HepG2 (cell line): ENCODE measurements at regions not wholly inside any gene's neighbourhood (a gene's known extent, or its start where the extent isn't known, plus 50 kb on each side); places are given as distances from the start of the nearest gene placed in this dataset.

ENCODE experiments used
- ATAC-seq: fragments of 200-7000 bp; cut with Tn5 transposase; 3 replicates; pipeline ENCODE4 v1.9.1; 2020; ENCODE audit warnings: mild to moderate bottlenecking, moderate library complexity
- BruUV-seq: library from RNA; stranded (reverse); fragments of 400-500 nt; replicated peaks from 2 replicates; lab custom pipeline; 2021; lab: Mats Ljungman, UMichigan
- CTCF ChIA-PET: fragments of 300-600 bp; formaldehyde crosslinking; extraction: SDS; loops from one replicate; lab custom pipeline; 2021; ENCODE audit warnings: low total read pairs, inconsistent platforms, low intra/inter-chr PET ratio; lab: Yijun Ruan, JAX
- POLR2A ChIA-PET: fragments of 350-600 bp; sonication (Branson Sonifier 250); formaldehyde crosslinking; loops from one replicate; lab custom pipeline; 2020; ENCODE audit warnings: antibody characterized with exemption, inconsistent platforms; lab: Yijun Ruan, JAX
- DNase-seq: peaks from one replicate; pipeline ENCODE4 v3.0.0-alpha.2; 2015; ENCODE audit warnings: low spot score
- FAIRE-seq: peaks from 3 replicates; lab custom pipeline; 2011; peaks lifted over from hg19 to GRCh38; lab: Jason Lieb, UNC
- H2AFZ ChIP-seq: one replicate; pipeline ENCODE4 v1.6.1; 2011; ENCODE audit warnings: low read length, inconsistent platforms
- H3K27ac ChIP-seq: fragments of 300-600 bp; 3 replicates; pipeline ENCODE4 v1.8.0; 2011; ENCODE audit warnings: mixed run types, mild to moderate bottlenecking, mixed read lengths, low read length, inconsistent platforms; ENCODE audit not compliant: insufficient read depth; ENCODE audit errors: extremely low read length
- H3K27me3 ChIP-seq, 2 experiments: fragments of 200-600 bp in 1 of 2; 2 replicates in 1 of 2; 3 replicates in 1 of 2; pipeline versions ENCODE4 v1.6.0 to v1.8.0; 2011; ENCODE audit warnings: low read length in 2 of 2, mild to moderate bottlenecking in 2 of 2, moderate library complexity in 2 of 2, inconsistent platforms in 1 of 2; ENCODE audit not compliant: insufficient read depth in 2 of 2, control insufficient read depth in 1 of 2
- H3K36me3 ChIP-seq, 2 experiments: fragments of 200-600 bp in 1 of 2; replicated peaks in 1 of 2; 2 replicates in 1 of 2; 3 replicates in 1 of 2; pipeline versions ENCODE4 v1.5.1 to v1.8.0; 2011; ENCODE audit warnings: low read length in 2 of 2, inconsistent platforms in 1 of 2; ENCODE audit not compliant: insufficient read depth in 2 of 2, control insufficient read depth in 1 of 2
- H3K4me1 ChIP-seq: 2 replicates; pipeline ENCODE4 v1.5.1; 2012; ENCODE audit warnings: low read length, inconsistent platforms; ENCODE audit not compliant: insufficient read depth
- H3K4me2 ChIP-seq: 2 replicates; pipeline ENCODE4 v1.6.0; 2011; ENCODE audit warnings: low read depth, low read length, inconsistent platforms
- H3K4me3 ChIP-seq, 3 experiments: fragments of 200-600 bp in 1 of 3; sonication (generic), shearing (Covaris generic) in 1 of 3; replicated peaks in 1 of 3; 2 replicates each; pipeline ENCODE4 v1.5.1; 2011 to 2016; ENCODE audit warnings: low read length in 3 of 3, inconsistent platforms in 2 of 3, low read depth in 2 of 3, mild to moderate bottlenecking in 2 of 3, control low read depth in 1 of 3, mixed read lengths in 1 of 3; ENCODE audit not compliant: insufficient read depth in 1 of 3
- H3K79me2 ChIP-seq: one replicate; pipeline ENCODE4 v1.6.1; 2011; ENCODE audit warnings: low read length, inconsistent platforms; ENCODE audit not compliant: insufficient read depth
- H3K9ac ChIP-seq: 2 replicates; pipeline ENCODE4 v1.6.0; 2011; ENCODE audit warnings: mild to moderate bottlenecking, low read depth, low read length, inconsistent platforms; ENCODE audit not compliant: insufficient read depth
- H3K9me3 ChIP-seq: 2 replicates; pipeline ENCODE4 v1.5.1; 2012; ENCODE audit warnings: mild to moderate bottlenecking, low read length
- H4K20me1 ChIP-seq: 2 replicates; pipeline ENCODE4 v1.6.0; 2011; ENCODE audit warnings: inconsistent platforms, mild to moderate bottlenecking, low read length, moderate library complexity; ENCODE audit not compliant: insufficient read depth
- EZH2 ChIP-seq: conservative IDR thresholded peaks from 2 replicates; pipeline ENCODE4 v1.6.1; 2012; ENCODE audit warnings: mild to moderate bottlenecking, low read depth, low read length, moderate library complexity
- GABPB1 ChIP-seq: IDR thresholded peaks from 2 replicates; pipeline ENCODE4 v1.6.1; 2016; ENCODE audit warnings: mild to moderate bottlenecking, missing genetic modification reagents, moderate library complexity, missing compliant biosample characterization
- ISL2 ChIP-seq: sonication (generic); formaldehyde crosslinking; IDR thresholded peaks from 2 replicates; pipeline ENCODE4 v1.5.0; 2020; ENCODE audit warnings: missing genetic modification reagents
- MEF2D ChIP-seq: sonication (generic); formaldehyde crosslinking; IDR thresholded peaks from 2 replicates; pipeline ENCODE4 v1.5.1; 2020; ENCODE audit warnings: mild to moderate bottlenecking, missing genetic modification reagents
- MZF1 ChIP-seq: sonication (generic); formaldehyde crosslinking; IDR thresholded peaks from 2 replicates; pipeline ENCODE4 v1.8.1; 2023; ENCODE audit warnings: mild to moderate bottlenecking, missing genetic modification reagents, borderline replicate concordance
- PHF5A ChIP-seq: IDR thresholded peaks from one replicate; pipeline ENCODE4 v1.6.1; 2018; ENCODE audit warnings: low read depth, missing genetic modification reagents; ENCODE audit not compliant: unreplicated experiment
- SRY ChIP-seq: sonication (generic); formaldehyde crosslinking; IDR thresholded peaks from 2 replicates; pipeline ENCODE4 v1.8.0; 2022; ENCODE audit warnings: mild to moderate bottlenecking, missing genetic modification reagents
- SSRP1 ChIP-seq: IDR thresholded peaks from 2 replicates; pipeline ENCODE4 v1.6.1; 2016; ENCODE audit warnings: control low read depth
- TAF15 ChIP-seq: fragments of 200-400 bp; formaldehyde crosslinking; IDR thresholded peaks from one replicate; pipeline ENCODE4 v1.6.1; 2018; ENCODE audit warnings: mild to moderate bottlenecking, low read depth, low read length; ENCODE audit not compliant: poor library complexity, severe bottlenecking
- ZNF180 ChIP-seq: sonication (generic); formaldehyde crosslinking; IDR thresholded peaks from 2 replicates; pipeline ENCODE4 v1.4.0; 2020; ENCODE audit warnings: low read depth, missing genetic modification reagents, borderline replicate concordance
- ZNF329 ChIP-seq: sonication (generic); formaldehyde crosslinking; IDR thresholded peaks from 2 replicates; pipeline ENCODE4 v1.9.0; 2021; ENCODE audit warnings: low read depth, mild to moderate bottlenecking, missing genetic modification reagents
- ZNF598 ChIP-seq: sonication (generic); formaldehyde crosslinking; IDR thresholded peaks from 2 replicates; pipeline ENCODE4 v1.5.1; 2020; ENCODE audit warnings: mild to moderate bottlenecking, missing genetic modification reagents, borderline replicate concordance
- ZNF737 ChIP-seq: sonication (generic); formaldehyde crosslinking; IDR thresholded peaks from 2 replicates; pipeline ENCODE4 v1.5.0; 2020; ENCODE audit warnings: missing genetic modification reagents, mild to moderate bottlenecking, borderline replicate concordance
- ZSCAN20 ChIP-seq: sonication (generic); formaldehyde crosslinking; IDR thresholded peaks from 2 replicates; pipeline ENCODE4 v1.4.0; 2020; ENCODE audit warnings: missing genetic modification reagents, mild to moderate bottlenecking, borderline replicate concordance
- WGBS: methylation state at CpG from one replicate; pipeline ENCODE4 v1.1.6; 2017; ENCODE audit warnings: low lambda C conversion rate; 5-methylcytosine and 5-hydroxymethylcytosine counted together
- in situ Hi-C: cut with HindIII; loops from 2 replicates; pipeline ENCODE4 v1.10.0; 2017; ENCODE audit warnings: low pct_unique_long_range_greater_than_20kb; ENCODE audit not compliant: extremely low pct_ligation_motif_present
- intact Hi-C: fragments of 100-400 bp; cut with micrococcal nuclease; formaldehyde crosslinking; loops from one replicate; pipeline ENCODE4 v1.10.0; 2022; ENCODE audit not compliant: unreplicated experiment
- TF ChIP-seq, protein P1 (sequence below): sonication (generic); formaldehyde crosslinking; IDR thresholded peaks from 2 replicates; pipeline ENCODE4 v1.5.0; 2020; ENCODE audit warnings: mild to moderate bottlenecking, missing genetic modification reagents, borderline replicate concordance
- TF ChIP-seq, protein P2 (sequence below): sonication (generic); formaldehyde crosslinking; conservative IDR thresholded peaks from 2 replicates; pipeline ENCODE4 v1.4.0; 2020; ENCODE audit warnings: mild to moderate bottlenecking, missing genetic modification reagents, moderate library complexity
- TF ChIP-seq, protein P3 (sequence below): IDR thresholded peaks from 2 replicates; pipeline ENCODE4 v1.6.1; 2012; ENCODE audit warnings: low read length, improper control_type of control experiment

DNA sequence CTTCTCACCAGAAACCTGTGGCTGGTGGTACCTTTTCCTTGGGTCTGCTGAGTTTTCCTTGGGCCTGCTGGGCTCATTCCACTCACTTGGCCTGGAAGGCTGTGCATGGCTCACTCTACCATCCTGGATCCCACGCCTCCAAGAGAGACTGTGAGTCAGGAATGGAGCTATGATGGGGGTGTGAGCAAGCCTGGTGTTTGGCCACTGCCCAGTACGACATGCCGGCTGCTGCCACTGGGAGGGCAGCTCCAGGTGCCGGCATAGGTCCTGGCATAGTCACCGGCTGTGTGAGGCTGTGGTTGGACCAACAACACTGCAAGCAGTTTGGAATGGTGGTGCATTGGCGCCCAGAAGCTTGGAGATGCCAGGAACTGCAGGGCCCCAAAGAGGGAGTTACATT is 721.7 kb downstream of the PCDH18 start (continued):
- TF ChIP-seq, protein P1, sequence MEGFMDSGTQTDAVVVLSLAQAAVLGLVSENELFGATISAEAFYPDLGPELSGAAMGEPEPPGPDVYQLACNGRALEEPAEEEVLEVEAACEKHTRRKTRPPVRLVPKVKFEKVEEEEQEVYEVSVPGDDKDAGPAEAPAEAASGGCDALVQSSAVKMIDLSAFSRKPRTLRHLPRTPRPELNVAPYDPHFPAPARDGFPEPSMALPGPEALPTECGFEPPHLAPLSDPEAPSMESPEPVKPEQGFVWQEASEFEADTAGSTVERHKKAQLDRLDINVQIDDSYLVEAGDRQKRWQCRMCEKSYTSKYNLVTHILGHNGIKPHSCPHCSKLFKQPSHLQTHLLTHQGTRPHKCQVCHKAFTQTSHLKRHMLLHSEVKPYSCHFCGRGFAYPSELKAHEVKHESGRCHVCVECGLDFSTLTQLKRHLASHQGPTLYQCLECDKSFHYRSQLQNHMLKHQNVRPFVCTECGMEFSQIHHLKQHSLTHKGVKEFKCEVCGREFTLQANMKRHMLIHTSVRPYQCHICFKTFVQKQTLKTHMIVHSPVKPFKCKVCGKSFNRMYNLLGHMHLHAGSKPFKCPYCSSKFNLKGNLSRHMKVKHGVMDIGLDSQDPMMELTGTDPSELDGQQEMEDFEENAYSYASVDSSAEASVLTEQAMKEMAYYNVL (CRISPR knock-in tag): no peak
- TF ChIP-seq EZH2 (no peak), ZNF329 (no peak), GABPB1 (CRISPR knock-in tag) (no peak), TAF15 (no peak), ZNF180 (no peak)
- TF ChIP-seq, protein P2, sequence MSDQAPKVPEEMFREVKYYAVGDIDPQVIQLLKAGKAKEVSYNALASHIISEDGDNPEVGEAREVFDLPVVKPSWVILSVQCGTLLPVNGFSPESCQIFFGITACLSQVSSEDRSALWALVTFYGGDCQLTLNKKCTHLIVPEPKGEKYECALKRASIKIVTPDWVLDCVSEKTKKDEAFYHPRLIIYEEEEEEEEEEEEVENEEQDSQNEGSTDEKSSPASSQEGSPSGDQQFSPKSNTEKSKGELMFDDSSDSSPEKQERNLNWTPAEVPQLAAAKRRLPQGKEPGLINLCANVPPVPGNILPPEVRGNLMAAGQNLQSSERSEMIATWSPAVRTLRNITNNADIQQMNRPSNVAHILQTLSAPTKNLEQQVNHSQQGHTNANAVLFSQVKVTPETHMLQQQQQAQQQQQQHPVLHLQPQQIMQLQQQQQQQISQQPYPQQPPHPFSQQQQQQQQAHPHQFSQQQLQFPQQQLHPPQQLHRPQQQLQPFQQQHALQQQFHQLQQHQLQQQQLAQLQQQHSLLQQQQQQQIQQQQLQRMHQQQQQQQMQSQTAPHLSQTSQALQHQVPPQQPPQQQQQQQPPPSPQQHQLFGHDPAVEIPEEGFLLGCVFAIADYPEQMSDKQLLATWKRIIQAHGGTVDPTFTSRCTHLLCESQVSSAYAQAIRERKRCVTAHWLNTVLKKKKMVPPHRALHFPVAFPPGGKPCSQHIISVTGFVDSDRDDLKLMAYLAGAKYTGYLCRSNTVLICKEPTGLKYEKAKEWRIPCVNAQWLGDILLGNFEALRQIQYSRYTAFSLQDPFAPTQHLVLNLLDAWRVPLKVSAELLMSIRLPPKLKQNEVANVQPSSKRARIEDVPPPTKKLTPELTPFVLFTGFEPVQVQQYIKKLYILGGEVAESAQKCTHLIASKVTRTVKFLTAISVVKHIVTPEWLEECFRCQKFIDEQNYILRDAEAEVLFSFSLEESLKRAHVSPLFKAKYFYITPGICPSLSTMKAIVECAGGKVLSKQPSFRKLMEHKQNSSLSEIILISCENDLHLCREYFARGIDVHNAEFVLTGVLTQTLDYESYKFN: no peak

DNA sequence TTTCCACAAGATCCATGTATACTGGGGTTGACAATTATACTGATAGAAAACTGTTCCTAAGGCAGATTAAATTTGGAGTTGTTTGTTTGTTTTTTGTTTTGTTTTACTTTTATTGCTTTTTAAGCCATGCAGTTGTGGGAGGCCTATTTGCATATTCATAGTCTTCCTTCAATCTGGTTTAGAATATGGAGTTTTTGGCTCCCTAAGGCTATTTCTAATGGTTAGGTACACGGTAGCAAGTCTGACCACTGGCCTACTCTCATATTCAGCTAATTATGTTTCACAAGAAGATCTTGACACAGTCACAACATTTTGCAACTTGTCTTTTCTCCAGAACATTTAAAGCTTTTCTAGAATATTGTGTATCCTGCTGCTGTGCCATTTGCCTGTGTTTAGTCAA is 725.5 kb downstream of the PCDH18 start:
- ATAC-seq (no peak), DNase-seq (no peak), FAIRE-seq (no peak)
- no peaks in the 10 kb centered on the region for H3K36me3 ChIP-seq
- no peak overlapping the region for H2AFZ ChIP-seq
- CTCF ChIA-PET: no interaction called here
- no peaks in the 10 kb centered on the region for H3K4me1 ChIP-seq
- H4K20me1 ChIP-seq: no peaks in the 10 kb centered on the region
- intact Hi-C loops (no loop called here), in situ Hi-C loops (no loop called here)
- no peak overlapping the region for H3K4me3 ChIP-seq
- no TSS peak for BruUV-seq
- no peak overlapping the region for H3K27ac ChIP-seq
- H3K79me2 ChIP-seq: no peaks in the 10 kb centered on the region
- POLR2A ChIA-PET: no interaction called here
- H3K4me2 ChIP-seq: no peak overlapping the region
- H3K27me3 ChIP-seq: no peaks in the 10 kb centered on the region
- no peak overlapping the region for H3K9ac ChIP-seq
- H3K9me3 ChIP-seq: no peaks in the 10 kb centered on the region
- 29% methylated on average over 1 of the region's 1 CpG for WGBS
- no peak for TF ChIP-seq PHF5A
- TF ChIP-seq ZSCAN20: no peak
- no peak for TF ChIP-seq MEF2D
- TF ChIP-seq, protein P3, sequence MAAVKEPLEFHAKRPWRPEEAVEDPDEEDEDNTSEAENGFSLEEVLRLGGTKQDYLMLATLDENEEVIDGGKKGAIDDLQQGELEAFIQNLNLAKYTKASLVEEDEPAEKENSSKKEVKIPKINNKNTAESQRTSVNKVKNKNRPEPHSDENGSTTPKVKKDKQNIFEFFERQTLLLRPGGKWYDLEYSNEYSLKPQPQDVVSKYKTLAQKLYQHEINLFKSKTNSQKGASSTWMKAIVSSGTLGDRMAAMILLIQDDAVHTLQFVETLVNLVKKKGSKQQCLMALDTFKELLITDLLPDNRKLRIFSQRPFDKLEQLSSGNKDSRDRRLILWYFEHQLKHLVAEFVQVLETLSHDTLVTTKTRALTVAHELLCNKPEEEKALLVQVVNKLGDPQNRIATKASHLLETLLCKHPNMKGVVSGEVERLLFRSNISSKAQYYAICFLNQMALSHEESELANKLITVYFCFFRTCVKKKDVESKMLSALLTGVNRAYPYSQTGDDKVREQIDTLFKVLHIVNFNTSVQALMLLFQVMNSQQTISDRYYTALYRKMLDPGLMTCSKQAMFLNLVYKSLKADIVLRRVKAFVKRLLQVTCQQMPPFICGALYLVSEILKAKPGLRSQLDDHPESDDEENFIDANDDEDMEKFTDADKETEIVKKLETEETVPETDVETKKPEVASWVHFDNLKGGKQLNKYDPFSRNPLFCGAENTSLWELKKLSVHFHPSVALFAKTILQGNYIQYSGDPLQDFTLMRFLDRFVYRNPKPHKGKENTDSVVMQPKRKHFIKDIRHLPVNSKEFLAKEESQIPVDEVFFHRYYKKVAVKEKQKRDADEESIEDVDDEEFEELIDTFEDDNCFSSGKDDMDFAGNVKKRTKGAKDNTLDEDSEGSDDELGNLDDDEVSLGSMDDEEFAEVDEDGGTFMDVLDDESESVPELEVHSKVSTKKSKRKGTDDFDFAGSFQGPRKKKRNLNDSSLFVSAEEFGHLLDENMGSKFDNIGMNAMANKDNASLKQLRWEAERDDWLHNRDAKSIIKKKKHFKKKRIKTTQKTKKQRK: no peak
- TF ChIP-seq MZF1: no peak
- TF ChIP-seq ZNF598 (CRISPR knock-in tag): no peak
- no peak for TF ChIP-seq ZNF737
- no peak for TF ChIP-seq SSRP1 (CRISPR knock-in tag)
- TF ChIP-seq ISL2 (CRISPR knock-in tag): no peak
- no peak for TF ChIP-seq SRY (CRISPR knock-in tag)
